ENCODE measurements at regions not wholly inside any gene's neighbourhood (a gene's known extent, or its start where the extent isn't known, plus 50 kb on each side); places are given as distances from the start of the nearest gene placed in this dataset.

DNA sequence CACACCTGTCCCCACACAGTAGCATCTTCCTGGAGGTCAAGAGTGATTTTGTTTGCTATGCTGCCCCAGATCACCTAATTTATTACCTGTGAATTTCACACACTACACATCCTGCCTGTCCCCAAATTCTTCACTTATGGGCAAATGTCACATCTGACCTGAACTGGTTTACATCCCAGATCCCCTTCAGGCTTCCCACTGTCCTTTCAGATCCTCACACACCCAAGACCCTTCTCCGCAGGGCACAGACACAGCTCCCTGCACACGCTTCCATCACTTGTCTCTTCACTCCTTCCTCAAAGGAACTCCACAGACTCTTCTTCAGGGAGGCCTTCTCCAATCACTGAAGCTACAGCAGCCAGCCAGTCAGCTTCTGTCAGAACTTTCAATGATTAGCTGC lies 118.7 kb upstream of the IGLL5 start:
- TF ChIP-seq, protein P1, sequence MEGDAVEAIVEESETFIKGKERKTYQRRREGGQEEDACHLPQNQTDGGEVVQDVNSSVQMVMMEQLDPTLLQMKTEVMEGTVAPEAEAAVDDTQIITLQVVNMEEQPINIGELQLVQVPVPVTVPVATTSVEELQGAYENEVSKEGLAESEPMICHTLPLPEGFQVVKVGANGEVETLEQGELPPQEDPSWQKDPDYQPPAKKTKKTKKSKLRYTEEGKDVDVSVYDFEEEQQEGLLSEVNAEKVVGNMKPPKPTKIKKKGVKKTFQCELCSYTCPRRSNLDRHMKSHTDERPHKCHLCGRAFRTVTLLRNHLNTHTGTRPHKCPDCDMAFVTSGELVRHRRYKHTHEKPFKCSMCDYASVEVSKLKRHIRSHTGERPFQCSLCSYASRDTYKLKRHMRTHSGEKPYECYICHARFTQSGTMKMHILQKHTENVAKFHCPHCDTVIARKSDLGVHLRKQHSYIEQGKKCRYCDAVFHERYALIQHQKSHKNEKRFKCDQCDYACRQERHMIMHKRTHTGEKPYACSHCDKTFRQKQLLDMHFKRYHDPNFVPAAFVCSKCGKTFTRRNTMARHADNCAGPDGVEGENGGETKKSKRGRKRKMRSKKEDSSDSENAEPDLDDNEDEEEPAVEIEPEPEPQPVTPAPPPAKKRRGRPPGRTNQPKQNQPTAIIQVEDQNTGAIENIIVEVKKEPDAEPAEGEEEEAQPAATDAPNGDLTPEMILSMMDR (conservative IDR thresholded peaks at IDR 0.05; ENCODE audit: low read depth, low read length): no peak
- TF ChIP-seq EZH2 (IDR thresholded peaks at IDR 0.05; ENCODE audit: borderline replicate concordance, low read depth, low read length, poor library complexity, severe bottlenecking): no peak
- no TSS peak for BruUV-seq (replicated peaks)

DNA sequence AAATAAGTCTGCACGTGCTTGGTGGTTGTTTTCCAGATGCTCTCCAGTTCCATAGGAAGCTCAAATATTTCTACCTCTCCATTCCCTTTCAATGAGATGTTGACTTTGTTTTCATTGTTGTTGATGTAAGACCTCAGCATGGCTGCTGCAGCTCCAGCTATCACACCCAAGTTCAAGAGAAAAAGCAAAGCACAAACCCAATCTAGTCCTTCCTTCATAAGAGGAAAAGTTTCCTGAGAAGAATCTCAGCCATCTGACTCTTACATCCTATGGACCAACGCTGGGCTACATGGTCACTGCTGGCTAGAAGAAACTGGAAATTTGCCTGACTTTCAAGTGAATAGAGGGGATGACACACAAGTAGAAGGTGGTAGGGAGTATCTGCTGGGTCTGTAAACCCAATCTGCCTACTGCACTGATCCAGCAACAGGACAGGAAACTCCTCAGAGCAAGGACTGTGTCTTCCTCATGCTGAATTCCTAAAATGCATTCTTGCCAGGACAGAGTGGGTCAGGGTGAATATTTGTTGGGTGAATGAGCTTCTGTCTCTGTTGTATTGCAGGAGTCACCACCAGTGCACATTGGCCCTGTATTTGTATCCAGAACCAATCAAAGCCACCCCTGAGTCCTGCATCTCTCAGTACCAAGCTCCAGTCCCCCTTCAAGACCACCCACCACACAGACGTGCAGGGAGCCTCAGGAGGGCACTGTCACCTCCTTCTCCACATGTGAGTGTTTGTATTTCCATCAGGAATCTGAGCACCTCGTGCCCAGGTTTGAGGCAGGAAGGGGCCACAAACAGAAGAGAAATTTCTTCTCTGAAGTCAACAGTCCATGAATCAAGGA lies 118.0 kb upstream of the IGLL5 start:
- POLR2A ChIA-PET (ENCODE audit: low non-redundant PET): interaction anchor here (0.5 kb wide), 1 partner anchor 616 kb away, joined by 3 read pairs; no protein-coding TSS in a partner anchor

More for the DNA sequence above, 118.7 kb upstream of the IGLL5 start:
- DNase-seq (ENCODE audit: low spot score): no peak
- CTCF ChIA-PET: no interaction called here
- intact Hi-C loops (cut with micrococcal nuclease; ENCODE audit: unreplicated experiment): no loop called here
- Histone ChIP-seq H3K27ac (ENCODE audit: low read depth, low read length, poor library complexity, severe bottlenecking) (no peak overlapping the region), H3K4me3 (ENCODE audit: low read depth, low read length, poor library complexity, severe bottlenecking) (no peak overlapping the region), H3K9me3 (ENCODE audit: low read depth, low read length, poor library complexity, severe bottlenecking) (no peaks in the 10 kb centered on the region), H3K36me3 (ENCODE audit: insufficient read depth, low read length, poor library complexity, severe bottlenecking) (no peaks in the 10 kb centered on the region), H3K4me1 (ENCODE audit: insufficient read depth, low read length, poor library complexity, severe bottlenecking) (no peaks in the 10 kb centered on the region), H3K27me3 (replicated peaks; ENCODE audit: insufficient read depth, low read depth, low read length, poor library complexity) (peaks cover 5% of the 10 kb centered on the region)
- POLR2A ChIA-PET (ENCODE audit: low non-redundant PET): interaction anchor here (0.5 kb wide), 1 partner anchor 617 kb away, joined by 3 read pairs; no protein-coding TSS in a partner anchor

DNA sequence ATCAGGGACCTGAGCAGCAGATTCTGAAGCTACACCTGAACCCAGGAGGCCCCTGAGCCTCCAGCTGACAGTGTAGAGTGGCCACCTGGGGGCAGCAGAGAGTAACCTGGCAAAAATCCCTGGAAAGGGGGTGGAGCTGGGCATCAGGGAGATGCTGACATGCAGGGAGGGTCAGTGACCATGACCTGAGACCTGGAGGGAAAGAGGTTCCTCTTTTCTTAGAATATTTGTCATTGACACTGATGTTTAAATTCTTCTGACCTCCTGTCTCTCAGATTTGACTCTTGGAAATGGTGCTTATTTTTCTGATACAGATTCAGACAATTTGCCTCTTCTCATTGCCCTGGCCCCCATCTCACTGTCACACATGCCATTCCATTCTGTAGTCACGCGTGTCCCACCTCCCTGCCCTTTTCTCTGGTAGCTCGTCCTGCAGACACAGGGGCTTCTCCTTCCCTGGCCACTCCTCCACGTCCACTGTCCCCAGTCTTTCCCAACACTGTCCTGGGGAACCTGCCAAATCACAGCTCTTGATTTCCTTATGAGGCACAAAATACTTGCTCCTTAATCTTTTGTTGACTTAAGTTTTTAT lies 117.2 kb upstream of the IGLL5 start:
- peaks cover 5% of the 10 kb centered on the region for H3K27me3 ChIP-seq (replicated peaks; ENCODE audit: insufficient read depth, low read depth, low read length, poor library complexity)
- no peak overlapping the region for H3K4me3 ChIP-seq (ENCODE audit: low read depth, low read length, poor library complexity, severe bottlenecking)
- POLR2A ChIA-PET (ENCODE audit: low non-redundant PET): no interaction called here
- no peaks in the 10 kb centered on the region for H3K9me3 ChIP-seq (ENCODE audit: low read depth, low read length, poor library complexity, severe bottlenecking)
- intact Hi-C loops (cut with micrococcal nuclease; ENCODE audit: unreplicated experiment): no loop called here
- H3K36me3 ChIP-seq (ENCODE audit: insufficient read depth, low read length, poor library complexity, severe bottlenecking): no peaks in the 10 kb centered on the region
- no TSS peak for BruUV-seq (replicated peaks)
- peak; percentile 44 for DNase-seq (ENCODE audit: low spot score)
- CTCF ChIA-PET: interaction anchor here (0.5 to 1.5 kb wide), 6 partner anchors 17 to 182 kb away, joined by 3 to 8 read pairs (median 4); no protein-coding TSS in a partner anchor
- TF ChIP-seq, protein P1 (conservative IDR thresholded peaks at IDR 0.05; ENCODE audit: low read depth, low read length): peak; percentile 82
- no peak for TF ChIP-seq EZH2 (IDR thresholded peaks at IDR 0.05; ENCODE audit: borderline replicate concordance, low read depth, low read length, poor library complexity, severe bottlenecking)
- H3K27ac ChIP-seq (ENCODE audit: low read depth, low read length, poor library complexity, severe bottlenecking): no peak overlapping the region
- no peaks in the 10 kb centered on the region for H3K4me1 ChIP-seq (ENCODE audit: insufficient read depth, low read length, poor library complexity, severe bottlenecking)

More for the DNA sequence above, 118.0 kb upstream of the IGLL5 start:
- intact Hi-C loops (cut with micrococcal nuclease; ENCODE audit: unreplicated experiment): no loop called here
- Histone ChIP-seq H3K4me3 (ENCODE audit: low read depth, low read length, poor library complexity, severe bottlenecking) (no peak overlapping the region), H3K9me3 (ENCODE audit: low read depth, low read length, poor library complexity, severe bottlenecking) (no peaks in the 10 kb centered on the region), H3K4me1 (ENCODE audit: insufficient read depth, low read length, poor library complexity, severe bottlenecking) (no peaks in the 10 kb centered on the region), H3K27ac (ENCODE audit: low read depth, low read length, poor library complexity, severe bottlenecking) (no peak overlapping the region), H3K36me3 (ENCODE audit: insufficient read depth, low read length, poor library complexity, severe bottlenecking) (no peaks in the 10 kb centered on the region), H3K27me3 (replicated peaks; ENCODE audit: insufficient read depth, low read depth, low read length, poor library complexity) (peaks cover 5% of the 10 kb centered on the region)
- CTCF ChIA-PET: interaction anchor here (0.7 to 1.5 kb wide), 4 partner anchors 16 to 114 kb away, joined by 3 to 8 read pairs (median 4); no protein-coding TSS in a partner anchor
- TF ChIP-seq EZH2 (IDR thresholded peaks at IDR 0.05; ENCODE audit: borderline replicate concordance, low read depth, low read length, poor library complexity, severe bottlenecking): no peak
- TF ChIP-seq, protein P1 (conservative IDR thresholded peaks at IDR 0.05; ENCODE audit: low read depth, low read length): no peak
- BruUV-seq (replicated peaks): no TSS peak
- DNase-seq (ENCODE audit: low spot score): no peak

Measured in A673 (cell line).